ENCODE measurements at regions not wholly inside any gene's neighbourhood (a gene's known extent, or its start where the extent isn't known, plus 50 kb on each side); places are given as distances from the start of the nearest gene placed in this dataset.

GRCh38 chr10:44467900-44468299 lies 83.0 kb upstream of the CXCL12 start:
- no peak for TF ChIP-seq CTCF (IDR thresholded peaks at IDR 0.05)
- no peak for TF ChIP-seq POLR2A (IDR thresholded peaks at IDR 0.05)
- TF ChIP-seq POLR2AphosphoS5 (IDR thresholded peaks at IDR 0.05): no peak

Measured in prostate gland (tissue), 2 donors.